ENCODE measurements at regions not wholly inside any gene's neighbourhood (a gene's known extent, or its start where the extent isn't known, plus 50 kb on each side); places are given as distances from the start of the nearest gene placed in this dataset.
A peak's percentile ranks its signal among the peaks of the same experiment; 100 is the strongest.

- no peak for DNase-seq (ENCODE audit: low read depth)
- no peak for TF ChIP-seq CTCF (conservative IDR thresholded peaks at IDR 0.05; ENCODE audit: low read depth, low read length)
- no peak overlapping the region for H3K4me3 ChIP-seq (ENCODE audit: low read length)
These were observed 185.4 kb upstream of the OSR1 start for GRCh38 chr2:19543663-19544383.

- no peak overlapping the region for H3K4me3 ChIP-seq (ENCODE audit: low read length)
- DNase-seq (ENCODE audit: low read depth) = no peak
- no peak for TF ChIP-seq CTCF (conservative IDR thresholded peaks at IDR 0.05; ENCODE audit: low read depth, low read length)
These were observed 184.6 kb upstream of the OSR1 start for GRCh38 chr2:19542796-19543662.

- TF ChIP-seq CTCF (conservative IDR thresholded peaks at IDR 0.05; ENCODE audit: low read depth, low read length) = no peak
- H3K4me3 ChIP-seq (ENCODE audit: low read length) = no peak overlapping the region
- no peak for DNase-seq (ENCODE audit: low read depth)
These were observed 183.5 kb upstream of the OSR1 start for GRCh38 chr2:19541884-19542283.

- no peak overlapping the region for H3K4me3 ChIP-seq (ENCODE audit: low read length)
- DNase-seq (ENCODE audit: low read depth) = peak; percentile 76
- no peak for TF ChIP-seq CTCF (conservative IDR thresholded peaks at IDR 0.05; ENCODE audit: low read depth, low read length)
These were observed 182.5 kb upstream of the OSR1 start for GRCh38 chr2:19540739-19541525.

- peak; percentile 78 for DNase-seq (ENCODE audit: low read depth)
- H3K4me3 ChIP-seq (ENCODE audit: low read length) = peak overlapping the region; percentile 17
- TF ChIP-seq CTCF (conservative IDR thresholded peaks at IDR 0.05; ENCODE audit: low read depth, low read length) = no peak
These were observed 180.1 kb upstream of the OSR1 start for GRCh38 chr2:19538411-19538963.

- DNase-seq (ENCODE audit: low read depth) = peak; percentile 93
- H3K4me3 ChIP-seq (ENCODE audit: low read length) = no peak overlapping the region
These were observed 177.7 kb upstream of the OSR1 start for GRCh38 chr2:19536136-19536535.

More at GRCh38 chr2:19536136-19536535, 177.7 kb upstream of the OSR1 start:
- TF ChIP-seq CTCF (conservative IDR thresholded peaks at IDR 0.05; ENCODE audit: low read depth, low read length) = no peak

All from retinal pigment epithelial cell (primary cell).